HG03469 (cell line): ENCODE measurements at regions not wholly inside any gene's neighbourhood (a gene's known extent, or its start where the extent isn't known, plus 50 kb on each side); places are given as distances from the start of the nearest gene placed in this dataset.
"Not testable (repeated sequence)": the region's sequence is repeated elsewhere in the genome, so short reads cannot be mapped to it uniquely, and the experiment has no call there.

Experiments
- ATAC-seq: cut with Tn5 transposase; IDR thresholded peaks from one replicate; pipeline ENCODE4 v1.9.1; 2021; ENCODE audit warnings: mild to moderate bottlenecking, moderate library complexity, moderate number of reproducible peaks; ENCODE audit not compliant: unreplicated experiment

- ATAC-seq, result no peak
Measured at GRCh38 chr16:72464597-72465368, 292.8 kb upstream of the PMFBP1 start.

- no peak for ATAC-seq
Measured at GRCh38 chr16:72464052-72464451, 292.1 kb upstream of the PMFBP1 start.

DNA sequence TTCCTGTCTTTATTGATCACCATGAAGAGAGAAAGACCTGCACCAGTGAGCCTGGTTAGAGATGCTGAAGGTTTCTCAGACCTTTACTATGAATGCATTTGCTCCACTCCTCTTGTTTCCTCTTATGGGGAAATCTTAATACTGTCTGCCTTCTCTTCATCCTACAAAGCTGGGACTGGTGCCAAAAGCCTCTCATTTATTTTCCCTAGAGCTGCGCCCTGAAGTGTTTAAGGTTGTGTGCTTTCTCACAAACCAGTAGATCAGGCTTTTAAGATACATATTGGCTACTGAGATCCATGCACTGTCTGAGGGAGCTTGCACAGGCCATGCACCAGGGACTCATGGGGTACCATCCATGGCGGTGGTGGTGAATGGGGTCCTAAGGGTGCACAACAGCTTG, 286.1 kb upstream of the PMFBP1 start:
- no peak for ATAC-seq

GRCh38 chr16:72457243-72457940, 285.4 kb upstream of the PMFBP1 start:
- no peak for ATAC-seq

GRCh38 chr16:72455743-72456659, 284.0 kb upstream of the PMFBP1 start:
- ATAC-seq, result no peak

- ATAC-seq, result not testable (repeated sequence)
Measured at GRCh38 chr16:72453856-72454255, 281.9 kb upstream of the PMFBP1 start.

- no peak for ATAC-seq
Measured at GRCh38 chr16:72444696-72445095, 272.7 kb upstream of the PMFBP1 start.

DNA sequence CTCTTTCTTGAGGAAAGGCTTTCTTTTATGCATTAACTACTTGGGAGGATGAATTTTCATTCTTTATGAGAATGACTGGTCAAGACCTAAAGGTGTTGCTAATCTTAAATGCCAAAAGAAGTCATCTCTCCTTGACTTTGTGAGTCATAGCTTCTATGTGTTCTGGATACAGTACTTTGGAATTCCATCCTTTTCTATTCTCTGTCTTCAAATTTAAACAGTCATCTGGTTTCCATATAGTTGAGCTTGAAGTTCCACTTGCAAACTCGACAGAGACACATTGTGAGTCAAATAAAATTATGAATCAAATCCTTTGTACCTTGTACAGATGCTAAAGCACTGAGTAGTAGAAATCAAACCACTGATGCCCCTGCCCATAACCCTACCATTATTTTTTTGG, 271.9 kb upstream of the PMFBP1 start:
- ATAC-seq, result no peak

GRCh38 chr16:72442385-72443158, 270.6 kb upstream of the PMFBP1 start:
- no peak for ATAC-seq

GRCh38 chr16:72437891-72438290, 265.9 kb upstream of the PMFBP1 start:
- no peak for ATAC-seq

DNA sequence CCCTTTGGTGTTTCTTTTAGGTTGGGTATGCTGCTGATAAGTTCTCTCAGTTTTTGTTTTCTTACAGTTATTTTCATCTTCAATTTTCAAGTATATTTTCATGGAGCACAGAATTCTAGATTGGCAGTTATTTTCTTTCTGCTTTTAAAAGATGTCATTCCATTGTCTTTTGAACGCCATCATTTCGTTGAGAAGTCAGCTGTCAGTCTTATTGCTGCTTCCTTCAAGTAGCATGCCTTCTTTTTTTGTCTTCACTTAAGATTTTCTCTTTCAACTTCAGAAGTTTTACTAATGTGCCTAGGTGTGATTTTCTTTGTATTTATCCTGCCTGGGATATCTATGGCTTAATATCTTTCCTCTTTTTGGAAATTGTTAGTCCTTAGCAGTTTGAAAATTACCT, 262.2 kb upstream of the PMFBP1 start:
- ATAC-seq, result no peak

GRCh38 chr16:72430121-72430520, 258.2 kb upstream of the PMFBP1 start:
- ATAC-seq, result no peak

DNA sequence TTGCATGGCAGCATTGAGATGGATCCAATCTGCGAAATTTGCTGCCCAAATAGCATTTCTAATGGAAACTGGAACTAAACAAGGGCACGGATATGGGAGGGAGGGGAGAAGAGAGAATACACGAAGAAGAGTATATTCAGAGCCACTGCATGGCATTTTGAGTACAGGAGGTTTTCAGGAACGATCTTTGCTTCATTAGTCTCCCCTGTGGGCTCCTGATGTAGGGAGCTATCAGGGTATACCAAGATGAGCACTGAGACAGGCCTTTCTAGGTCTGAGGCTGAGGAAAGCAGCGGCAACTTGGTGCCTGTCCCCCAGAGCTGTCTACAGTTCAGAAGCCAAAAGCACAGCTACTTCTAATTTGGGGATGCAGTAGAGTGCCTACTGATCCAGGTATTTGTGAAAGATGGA, 257.7 kb upstream of the PMFBP1 start:
- ATAC-seq, result no peak

DNA sequence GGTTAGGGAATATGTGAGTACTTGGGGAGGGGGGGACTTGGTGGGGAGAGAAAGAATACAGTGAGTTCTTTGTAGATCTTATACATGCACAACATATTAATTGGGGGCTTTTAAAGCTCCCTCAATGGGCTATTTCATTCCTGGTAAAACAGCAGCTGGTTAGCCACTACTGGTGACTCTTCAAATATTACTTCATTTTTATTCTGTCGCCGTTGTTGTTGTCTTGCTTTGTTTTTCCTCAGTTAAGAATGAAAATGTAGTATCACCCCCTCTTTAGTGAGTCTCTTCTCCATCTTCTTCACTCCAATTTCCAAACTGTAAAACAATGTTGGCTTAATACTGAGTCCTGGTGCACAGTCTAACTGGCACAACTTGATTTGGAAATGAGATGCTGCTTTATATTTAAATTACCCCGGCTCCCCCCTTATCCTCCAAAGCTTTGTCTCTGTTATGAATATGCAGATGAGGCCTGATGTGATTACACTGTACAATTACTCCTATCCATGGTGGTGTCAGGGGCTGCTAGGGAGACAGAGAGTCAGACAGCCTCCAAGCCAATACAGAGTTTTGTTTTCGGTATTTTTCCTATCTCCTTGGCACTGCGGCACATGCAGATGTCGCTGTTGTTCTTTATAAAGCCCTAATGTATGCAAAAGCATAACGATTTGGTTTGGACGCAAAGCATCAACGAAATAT, 256.9 kb upstream of the PMFBP1 start:
- no peak for ATAC-seq

GRCh38 chr16:72427783-72428331, 255.9 kb upstream of the PMFBP1 start:
- no peak for ATAC-seq

GRCh38 chr16:72427051-72427782, 255.3 kb upstream of the PMFBP1 start:
- ATAC-seq, result no peak

DNA sequence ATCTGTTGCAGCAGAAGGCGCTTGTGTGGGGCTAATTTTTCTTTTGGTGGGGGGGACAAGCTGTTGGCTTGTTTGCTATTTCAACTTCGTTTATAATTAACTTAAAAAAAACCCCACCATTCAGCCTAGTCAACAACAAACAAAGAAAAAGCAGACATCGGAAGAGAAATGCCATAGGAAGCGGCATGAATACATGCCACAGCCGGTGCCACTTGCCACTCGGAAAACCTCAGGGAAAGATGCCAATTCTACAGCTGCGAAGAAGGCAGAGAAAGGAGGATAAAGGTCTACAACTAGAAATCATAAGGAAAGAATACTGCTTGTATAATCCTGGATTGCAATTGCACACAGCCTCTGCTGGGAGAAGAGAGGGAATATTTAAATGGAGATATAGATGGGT, 254.4 kb upstream of the PMFBP1 start:
- no peak for ATAC-seq

DNA sequence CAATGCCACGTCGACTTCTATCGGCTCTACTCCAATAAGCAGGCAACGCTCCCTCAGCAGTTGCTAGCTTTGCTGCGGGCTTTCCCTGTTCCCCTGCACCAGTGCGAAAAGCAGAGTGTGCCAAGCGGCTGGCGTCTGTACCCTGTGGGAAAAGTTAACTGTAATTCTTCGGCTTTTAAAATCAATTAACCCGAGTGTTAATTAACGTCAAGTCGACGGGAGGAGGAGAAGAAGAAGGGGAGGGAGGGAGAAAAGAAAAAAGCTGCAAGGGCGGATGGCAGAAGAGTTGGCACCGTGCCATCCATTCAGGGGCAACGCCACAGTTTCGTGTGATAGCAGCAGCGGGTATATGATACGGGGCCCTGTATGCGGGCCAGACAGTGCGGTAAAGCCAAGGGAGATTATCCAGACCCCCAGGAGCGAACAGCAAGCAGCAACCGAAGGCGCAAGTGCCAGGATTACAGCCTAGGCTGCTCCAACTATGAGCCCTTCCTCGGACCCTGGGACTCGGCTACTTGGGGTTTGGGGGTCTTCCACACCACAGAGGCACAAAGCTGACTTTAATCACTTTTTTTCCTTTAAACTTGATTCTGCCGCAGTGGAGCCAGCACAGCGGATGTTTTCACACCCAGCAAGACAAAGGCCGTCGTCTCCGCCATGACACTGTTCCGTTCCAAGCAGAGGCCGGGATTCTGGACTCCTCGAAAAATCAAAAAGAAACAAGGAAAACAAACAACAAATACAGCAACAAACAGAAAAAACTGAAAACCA, 253.8 kb upstream of the PMFBP1 start:
- ATAC-seq, result no peak
